Activated naive CD4-positive, alpha-beta T cell treated with anti-CD3 and anti-CD28 coated beads, Interleukin-2, amount 50 U/mL, for 16 hours (primary cell): ENCODE measurements at regions not wholly inside any gene's neighbourhood (a gene's known extent, or its start where the extent isn't known, plus 50 kb on each side); places are given as distances from the start of the nearest gene placed in this dataset.
A peak's percentile ranks its signal among the peaks of the same experiment; 100 is the strongest.
"Not testable (repeated sequence)": the region's sequence is repeated elsewhere in the genome, so short reads cannot be mapped to it uniquely, and the experiment has no call there.

Experiments
- DNase-seq: peaks from one replicate; pipeline ENCODE4 v3.0.0-alpha.2; 2020

GRCh38 chr1:184882957-184883815, 91.1 kb downstream of the NIBAN1 start:
- no peak for DNase-seq

GRCh38 chr1:184881941-184882913, 92.1 kb downstream of the NIBAN1 start:
- DNase-seq = no peak

GRCh38 chr1:184879876-184880557, 94.3 kb downstream of the NIBAN1 start:
- DNase-seq = no peak

- DNase-seq = no peak
Measured at GRCh38 chr1:184878602-184879001, 95.7 kb downstream of the NIBAN1 start.

GRCh38 chr1:184878002-184878401, 96.3 kb downstream of the NIBAN1 start:
- no peak for DNase-seq

- not testable (repeated sequence) for DNase-seq
Measured at GRCh38 chr1:184876015-184876414, 98.3 kb downstream of the NIBAN1 start.

- no peak for DNase-seq
Measured at GRCh38 chr1:184875218-184875617, 99.1 kb downstream of the NIBAN1 start.

DNA sequence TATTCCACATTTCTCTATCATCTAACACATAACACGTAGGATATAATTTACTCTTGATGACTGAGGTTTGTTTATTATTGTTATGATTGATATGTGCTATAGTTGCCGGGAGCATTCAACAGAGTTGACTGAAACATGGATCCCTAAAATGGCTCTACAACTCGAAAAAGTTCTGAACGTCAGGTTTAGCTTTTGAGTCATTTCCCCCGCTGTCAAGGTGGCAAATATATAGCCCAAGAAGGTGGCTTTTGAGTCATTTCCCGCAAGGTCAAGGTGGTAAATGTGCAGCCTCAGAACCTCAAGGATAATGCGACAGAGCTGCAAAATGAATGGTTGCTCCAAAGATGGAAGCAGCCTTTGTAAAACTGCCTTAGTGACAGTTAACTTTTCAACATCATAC, 104.0 kb downstream of the NIBAN1 start:
- DNase-seq = no peak

- DNase-seq = no peak
Measured at GRCh38 chr1:184867866-184868689, 106.2 kb downstream of the NIBAN1 start.

DNA sequence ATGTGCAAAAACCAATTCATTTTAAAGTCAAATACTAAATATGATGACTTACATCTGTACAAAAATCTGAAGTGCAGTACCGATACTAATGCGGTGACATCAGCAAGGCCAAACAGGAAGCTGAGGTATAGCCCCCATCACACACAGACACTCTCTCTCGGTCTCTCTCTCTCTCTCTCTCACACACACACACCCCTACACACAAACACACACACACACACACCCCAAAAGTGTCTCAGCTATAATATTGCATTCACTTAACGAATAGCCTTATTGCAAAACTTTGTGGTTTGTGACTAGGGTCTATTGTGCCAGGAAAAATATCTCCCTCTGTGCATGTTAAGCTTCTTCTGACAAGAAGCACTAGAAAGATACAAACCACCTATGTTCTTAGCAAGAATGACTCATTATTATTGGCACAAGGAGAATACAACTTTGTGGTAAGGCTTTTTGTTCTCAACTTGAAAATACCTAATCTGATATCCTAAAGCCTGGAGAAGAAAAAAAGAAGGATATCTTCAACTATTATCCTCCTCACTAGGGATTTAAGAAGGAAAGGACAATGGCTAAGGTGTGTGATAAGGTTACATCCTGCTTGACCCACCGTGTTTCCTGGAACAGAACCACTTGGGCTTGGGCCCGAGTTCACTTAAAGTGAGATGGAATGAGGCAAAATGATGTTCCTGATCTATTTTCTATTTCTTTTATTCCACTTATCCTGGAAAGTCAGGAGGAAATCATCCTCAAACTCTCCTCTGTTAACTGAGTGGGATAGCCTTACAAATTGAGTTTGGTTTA, 107.1 kb downstream of the NIBAN1 start:
- DNase-seq = peak; percentile 18

GRCh38 chr1:184866586-184866985, 107.7 kb downstream of the NIBAN1 start:
- no peak for DNase-seq

DNA sequence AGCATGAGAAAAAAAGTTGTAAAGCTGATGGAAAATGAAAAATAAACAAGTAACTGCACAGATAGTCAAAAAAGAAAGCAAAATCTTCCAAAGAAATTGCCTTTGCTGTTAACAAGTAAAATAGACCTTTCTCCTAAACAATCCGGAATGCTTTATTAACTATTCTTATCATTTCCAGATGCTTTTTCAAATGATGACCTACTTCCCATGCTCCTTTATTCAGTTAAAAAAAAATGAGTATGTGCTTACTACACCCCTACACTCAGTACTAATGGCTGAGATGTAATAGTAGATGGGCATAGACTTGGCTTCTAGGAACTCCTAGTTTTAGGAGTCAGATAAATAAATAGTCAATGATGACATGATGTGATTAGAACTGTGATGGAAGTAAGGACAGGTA, 108.5 kb downstream of the NIBAN1 start:
- DNase-seq = no peak

- DNase-seq = no peak
Measured at GRCh38 chr1:184861755-184862336, 107.2 kb upstream of the EDEM3 start.

GRCh38 chr1:184860985-184861754, 106.5 kb upstream of the EDEM3 start:
- DNase-seq = no peak

DNA sequence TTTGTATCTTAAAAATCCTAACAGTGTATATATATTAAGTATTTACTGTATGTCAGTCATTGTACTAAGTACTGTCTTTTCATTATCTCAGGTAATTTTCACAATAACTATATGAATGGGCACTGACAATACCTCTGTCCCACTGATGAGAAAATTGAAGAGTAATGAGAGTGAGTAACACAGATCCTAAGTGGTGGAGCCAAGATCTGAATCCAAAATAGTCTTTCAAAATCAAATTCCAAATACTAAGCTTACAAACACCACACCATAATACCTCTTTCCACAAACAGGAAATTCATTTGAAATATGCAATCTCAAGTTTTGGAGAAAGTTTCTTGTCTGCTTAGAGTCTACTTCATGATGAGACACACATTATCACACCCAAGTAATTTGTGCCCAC, 105.9 kb upstream of the EDEM3 start:
- no peak for DNase-seq

GRCh38 chr1:184859381-184860105, 104.9 kb upstream of the EDEM3 start:
- DNase-seq = no peak

DNA sequence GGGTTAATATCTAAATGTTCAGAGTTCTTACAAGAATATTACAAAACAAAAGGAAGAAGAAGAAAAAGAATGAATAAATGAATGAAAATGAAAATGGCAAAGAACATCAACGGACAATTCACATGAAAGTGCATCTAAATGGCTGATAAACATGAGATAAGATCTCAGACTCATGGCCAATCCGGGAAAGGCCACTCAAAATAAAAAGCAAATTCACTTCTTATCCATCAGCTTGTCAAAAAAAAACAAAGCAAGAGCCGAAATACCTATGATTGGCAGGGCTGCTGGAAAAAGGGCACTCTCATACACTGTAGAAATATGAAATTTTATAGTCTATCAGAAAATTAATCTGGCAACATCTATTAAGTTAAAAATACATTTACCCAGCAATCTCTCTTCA, 103.6 kb upstream of the EDEM3 start:
- DNase-seq = no peak

DNA sequence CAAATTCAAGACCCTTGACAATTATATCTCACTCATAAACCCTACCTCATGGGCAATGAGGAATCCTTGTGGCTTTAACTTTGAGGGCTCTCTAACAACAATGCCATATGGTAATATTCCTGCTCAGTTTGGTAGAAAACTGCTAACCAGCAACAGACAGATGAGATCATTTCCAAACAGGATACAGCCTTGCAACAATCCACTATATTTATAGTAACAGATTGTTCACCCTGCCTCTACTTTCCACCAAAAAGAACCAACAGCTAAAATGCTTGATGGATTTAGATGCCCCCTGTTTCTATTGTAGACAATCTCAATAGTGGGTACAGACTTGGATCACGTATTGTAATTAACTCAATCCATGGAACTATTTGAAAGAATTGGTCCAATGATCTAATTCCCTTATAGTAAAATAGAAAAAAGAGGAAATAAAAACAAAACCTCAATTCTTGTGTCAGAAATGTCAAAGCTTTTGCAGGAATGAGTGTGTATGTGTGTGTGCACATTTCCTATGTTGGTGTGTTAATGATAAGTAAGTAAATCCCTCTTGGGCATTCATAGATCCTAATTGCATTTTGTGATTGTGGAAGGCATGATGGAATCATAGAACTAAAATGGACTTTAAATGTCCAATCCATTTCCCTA, 100.0 kb upstream of the EDEM3 start:
- DNase-seq = no peak

GRCh38 chr1:184854036-184854435, 99.4 kb upstream of the EDEM3 start:
- no peak for DNase-seq
